IMR-90 (cell line): ENCODE measurements at regions not wholly inside any gene's neighbourhood (a gene's known extent, or its start where the extent isn't known, plus 50 kb on each side); places are given as distances from the start of the nearest gene placed in this dataset.

Experiments
- ATAC-seq: fragments of 200-7000 bp; cut with Tn5 transposase; 2 replicates; pipeline ENCODE4 v1.9.1; 2020; ENCODE audit warnings: low read depth, mild to moderate bottlenecking, moderate library complexity
- BruUV-seq: library from RNA; stranded (reverse); fragments of 400-500 nt; replicated peaks from 2 replicates; lab custom pipeline; 2021; lab: Mats Ljungman, UMichigan
- CTCF ChIA-PET: fragments of 300-600 bp; formaldehyde crosslinking; extraction: SDS; loops from one replicate; lab custom pipeline; 2021; ENCODE audit warnings: antibody characterized with exemption; lab: Yijun Ruan, JAX
- POLR2A ChIA-PET: fragments of 300-600 bp; sonication (Branson Sonifier 250); formaldehyde crosslinking; loops from one replicate; lab custom pipeline; 2022; ENCODE audit warnings: antibody characterized with exemption; ENCODE audit not compliant: unreplicated experiment; lab: Charles Lee
- DNase-seq: peaks from one replicate; pipeline ENCODE4 v3.0.0; 2013
- H2AFZ ChIP-seq: replicated peaks from 2 replicates; pipeline ENCODE3; 2013; ENCODE audit warnings: low read length, mild to moderate bottlenecking; ENCODE audit not compliant: poor library complexity
- H2AK5ac ChIP-seq: 2 replicates; pipeline ENCODE4 v1.6.1; 2013; ENCODE audit warnings: low read depth, low read length, inconsistent platforms
- H2AK9ac ChIP-seq: replicated peaks from 2 replicates; pipeline ENCODE3; 2013; ENCODE audit warnings: mild to moderate bottlenecking, low read depth, low read length, moderate library complexity; ENCODE audit not compliant: poor library complexity
- H2BK120ac ChIP-seq: 2 replicates; pipeline ENCODE4 v1.6.1; 2013; ENCODE audit warnings: low read depth, low read length, inconsistent platforms
- H2BK15ac ChIP-seq: 3 replicates; pipeline ENCODE4 v1.6.1; 2013; ENCODE audit warnings: low read depth, low read length, inconsistent platforms
- H2BK20ac ChIP-seq: 2 replicates; pipeline ENCODE4 v1.6.1; 2013; ENCODE audit warnings: low read depth, mild to moderate bottlenecking, inconsistent platforms, low read length, moderate library complexity
- H2BK5ac ChIP-seq: 2 replicates; pipeline ENCODE4 v1.6.1; 2013; ENCODE audit warnings: mild to moderate bottlenecking, low read depth, low read length, inconsistent platforms; ENCODE audit not compliant: poor library complexity, severe bottlenecking
- H3K14ac ChIP-seq: replicated peaks from 2 replicates; pipeline ENCODE4 v1.6.1; 2013; ENCODE audit warnings: low read depth, low read length, inconsistent platforms
- H3K18ac ChIP-seq: 2 replicates; pipeline ENCODE4 v1.6.1; 2013; ENCODE audit warnings: low read depth, low read length, control low read depth
- H3K23ac ChIP-seq: 2 replicates; pipeline ENCODE4 v1.6.1; 2013; ENCODE audit warnings: low read depth, low read length, inconsistent platforms
- H3K27ac ChIP-seq: 2 replicates; pipeline ENCODE4 v1.5.1; 2013; ENCODE audit warnings: mild to moderate bottlenecking, control low read depth, low read length; ENCODE audit not compliant: insufficient read depth
- H3K27me3 ChIP-seq: 2 replicates; pipeline ENCODE4 v1.6.1; 2013; ENCODE audit warnings: low read length; ENCODE audit not compliant: control insufficient read depth, insufficient read depth
- H3K36me3 ChIP-seq: 2 replicates; pipeline ENCODE4 v1.6.1; 2013; ENCODE audit warnings: low read length, mixed read lengths; ENCODE audit not compliant: control insufficient read depth, insufficient read depth
- H3K4ac ChIP-seq: 2 replicates; pipeline ENCODE4 v1.6.1; 2013; ENCODE audit warnings: low read depth, low read length, inconsistent platforms
- H3K4me1 ChIP-seq: 2 replicates; pipeline ENCODE4 v1.6.1; 2013; ENCODE audit warnings: low read length, mixed read lengths; ENCODE audit not compliant: control insufficient read depth, insufficient read depth
- H3K4me2 ChIP-seq: 2 replicates; pipeline ENCODE4 v1.6.1; 2013; ENCODE audit warnings: low read depth, mild to moderate bottlenecking, control low read depth, low read length, moderate library complexity
- H3K4me3 ChIP-seq: 2 replicates; pipeline ENCODE4 v1.5.1; 2013; ENCODE audit warnings: low read depth, mild to moderate bottlenecking, control low read depth, low read length, moderate library complexity; ENCODE audit not compliant: insufficient read depth
- H3K56ac ChIP-seq: 2 replicates; pipeline ENCODE4 v1.6.1; 2013; ENCODE audit warnings: low read length, inconsistent platforms; ENCODE audit not compliant: insufficient read depth; ENCODE audit errors: extremely low read depth
- H3K79me1 ChIP-seq, 2 experiments: 2 replicates each; pipeline ENCODE4 v1.6.1; 2013; ENCODE audit warnings: low read length in 2 of 2, inconsistent platforms in 1 of 2, low read depth in 1 of 2
- H3K9ac ChIP-seq: 2 replicates; pipeline ENCODE4 v1.6.1; 2013; ENCODE audit warnings: low read depth, low read length, control low read depth
- H3K9me1 ChIP-seq: 2 replicates; pipeline ENCODE4 v1.6.1; 2013; ENCODE audit warnings: low read length, inconsistent platforms; ENCODE audit not compliant: insufficient read depth
- H3K9me3 ChIP-seq: 2 replicates; pipeline ENCODE4 v1.6.1; 2013; ENCODE audit warnings: low read length; ENCODE audit not compliant: control insufficient read depth, insufficient read depth
- H4K20me1 ChIP-seq: 2 replicates; pipeline ENCODE4 v1.6.1; 2013; ENCODE audit warnings: low read length, inconsistent platforms; ENCODE audit not compliant: insufficient read depth
- H4K5ac ChIP-seq: 2 replicates; pipeline ENCODE4 v1.6.1; 2013; ENCODE audit warnings: mild to moderate bottlenecking, low read depth, low read length, control low read depth
- H4K8ac ChIP-seq, 2 experiments: 2 replicates each; pipeline ENCODE4 v1.6.1; 2013; ENCODE audit warnings: low read depth in 2 of 2, low read length in 2 of 2, control low read depth in 1 of 2, inconsistent platforms in 1 of 2
- H4K91ac ChIP-seq: 2 replicates; pipeline ENCODE4 v1.6.1; 2013; ENCODE audit warnings: low read depth, low read length, inconsistent platforms; ENCODE audit not compliant: insufficient read depth
- CEBPB ChIP-seq: IDR thresholded peaks from 2 replicates; pipeline ENCODE4 v1.6.1; 2012; ENCODE audit warnings: low read depth, low read length, improper control_type of control experiment
- CHD1 ChIP-seq: IDR thresholded peaks from 2 replicates; pipeline ENCODE4 v1.6.1; 2012; ENCODE audit warnings: low read depth, low read length, improper control_type of control experiment
- CTCF ChIP-seq: conservative IDR thresholded peaks from 2 replicates; pipeline ENCODE4 v1.5.1; 2012; ENCODE audit warnings: mild to moderate bottlenecking, low read depth, low read length, improper control_type of control experiment
- ELK1 ChIP-seq: fragments of 150-350 bp; IDR thresholded peaks from 2 replicates; pipeline ENCODE4 v1.6.1; 2016; ENCODE audit warnings: low read depth, mild to moderate bottlenecking, low read length, moderate library complexity, borderline replicate concordance
- FOS ChIP-seq: fragments of 150-350 bp; IDR thresholded peaks from 2 replicates; pipeline ENCODE4 v1.6.1; 2016; ENCODE audit warnings: low read depth, low read length
- MAZ ChIP-seq: IDR thresholded peaks from 2 replicates; pipeline ENCODE4 v1.6.1; 2012; ENCODE audit warnings: low read depth, mild to moderate bottlenecking, low read length, improper control_type of control experiment, moderate library complexity, borderline replicate concordance
- MXI1 ChIP-seq: IDR thresholded peaks from 2 replicates; pipeline ENCODE4 v1.6.1; 2012; ENCODE audit warnings: low read depth, mild to moderate bottlenecking, low read length, moderate library complexity, borderline replicate concordance
- NFE2L2 ChIP-seq: fragments of 150-350 bp; IDR thresholded peaks from 2 replicates; pipeline ENCODE4 v1.6.1; 2016; ENCODE audit warnings: low read depth, mild to moderate bottlenecking, low read length
- POLR2A ChIP-seq: IDR thresholded peaks from 2 replicates; pipeline ENCODE4 v1.6.1; 2012; ENCODE audit warnings: mild to moderate bottlenecking, low read depth, low read length
- RAD21 ChIP-seq: IDR thresholded peaks from 2 replicates; pipeline ENCODE4 v1.6.1; 2012; ENCODE audit warnings: low read length, improper control_type of control experiment
- RCOR1 ChIP-seq: IDR thresholded peaks from 2 replicates; pipeline ENCODE4 v1.6.1; 2012; ENCODE audit warnings: mild to moderate bottlenecking, low read length, improper control_type of control experiment; ENCODE audit not compliant: insufficient replicate concordance
- RFX5 ChIP-seq: IDR thresholded peaks from 2 replicates; pipeline ENCODE4 v1.8.0; 2012; ENCODE audit warnings: low read depth, mild to moderate bottlenecking, low read length, moderate library complexity
- SMC3 ChIP-seq: fragments of 150-350 bp; IDR thresholded peaks from 2 replicates; pipeline ENCODE4 v1.6.1; 2016; ENCODE audit warnings: low read depth, mild to moderate bottlenecking, antibody characterized with exemption, low read length, moderate library complexity
- dilution Hi-C: fragments of 300-500 bp; cut with HindIII; formaldehyde crosslinking; loops from one replicate; pipeline ENCODE4 v1.14.3; 2018; ENCODE audit warnings: low sequenced_read_pairs; ENCODE audit not compliant: unreplicated experiment
- in situ Hi-C: fragments of 300-500 bp; cut with MboI; formaldehyde crosslinking; loops from 3 replicates; pipeline ENCODE4 v1.14.3; 2019; ENCODE audit warnings: low sequenced_read_pairs, inconsistent platforms, mixed read lengths
- intact Hi-C: fragments of 100-400 bp; cut with micrococcal nuclease; formaldehyde crosslinking; loops from 2 replicates; pipeline ENCODE4 v1.10.0; 2022

- Histone ChIP-seq H4K5ac (no peak overlapping the region), H3K79me1 (no peaks in the 10 kb centered on the region), H3K27ac (no peak overlapping the region), H4K91ac (no peak overlapping the region), H3K56ac (no peak overlapping the region), H2AK9ac (no peak overlapping the region), H3K9ac (no peak overlapping the region), H3K9me3 (no peaks in the 10 kb centered on the region), H3K18ac (no peak overlapping the region), H2BK5ac (no peak overlapping the region), H4K8ac (no peak overlapping the region), H3K4ac (no peak overlapping the region), H2BK15ac (no peak overlapping the region), H2BK20ac (no peak overlapping the region), H2BK120ac (no peak overlapping the region), H3K4me2 (no peak overlapping the region), H3K4me3 (no peak overlapping the region), H2AFZ (no peak overlapping the region), H3K23ac (no peak overlapping the region), H3K27me3 (no peaks in the 10 kb centered on the region), H3K9me1 (no peaks in the 10 kb centered on the region), H4K20me1 (no peaks in the 10 kb centered on the region), H3K4me1 (no peaks in the 10 kb centered on the region), H3K36me3 (no peaks in the 10 kb centered on the region), H3K14ac (no peak overlapping the region), H2AK5ac (no peak overlapping the region)
- TF ChIP-seq NFE2L2 = no peak
- TF ChIP-seq ELK1 = no peak
- no peak for TF ChIP-seq CEBPB
- no peak for TF ChIP-seq RCOR1
- no peak for TF ChIP-seq FOS
- no peak for TF ChIP-seq POLR2A
- no peak for TF ChIP-seq RFX5
- no peak for TF ChIP-seq CTCF
- no peak for TF ChIP-seq CHD1
- no peak for TF ChIP-seq MXI1
- TF ChIP-seq SMC3 = no peak
- TF ChIP-seq MAZ = no peak
- TF ChIP-seq RAD21 = no peak
- intact Hi-C loops (no loop called here), in situ Hi-C loops (no loop called here), dilution Hi-C loops (no loop called here)
- ChIA-PET POLR2A (no interaction called here), CTCF (no interaction called here)
- DNase-seq = peak; percentile 25
- ATAC-seq = no peak
- no TSS peak for BruUV-seq
Measured at GRCh38 chr4:159516556-159517140, 413.8 kb downstream of the RAPGEF2 start.
